WI38 (cell line): ENCODE measurements at regions not wholly inside any gene's neighbourhood (a gene's known extent, or its start where the extent isn't known, plus 50 kb on each side); places are given as distances from the start of the nearest gene placed in this dataset.

Experiments used
- H3K4me3 ChIP-seq: 2 replicates; pipeline ENCODE4 v1.5.1; 2011; ENCODE audit warnings: low read depth, mild to moderate bottlenecking, control low read depth, low read length
- TF ChIP-seq, protein P1 (sequence below): IDR thresholded peaks from 2 replicates; pipeline ENCODE4 v1.5.1; 2012; ENCODE audit warnings: low read depth, mild to moderate bottlenecking, control low read depth, low read length

GRCh38 chr9:108650826-108651225, 205.0 kb downstream of the ACTL7B start:
- no peak overlapping the region for H3K4me3 ChIP-seq
- TF ChIP-seq, protein P1, sequence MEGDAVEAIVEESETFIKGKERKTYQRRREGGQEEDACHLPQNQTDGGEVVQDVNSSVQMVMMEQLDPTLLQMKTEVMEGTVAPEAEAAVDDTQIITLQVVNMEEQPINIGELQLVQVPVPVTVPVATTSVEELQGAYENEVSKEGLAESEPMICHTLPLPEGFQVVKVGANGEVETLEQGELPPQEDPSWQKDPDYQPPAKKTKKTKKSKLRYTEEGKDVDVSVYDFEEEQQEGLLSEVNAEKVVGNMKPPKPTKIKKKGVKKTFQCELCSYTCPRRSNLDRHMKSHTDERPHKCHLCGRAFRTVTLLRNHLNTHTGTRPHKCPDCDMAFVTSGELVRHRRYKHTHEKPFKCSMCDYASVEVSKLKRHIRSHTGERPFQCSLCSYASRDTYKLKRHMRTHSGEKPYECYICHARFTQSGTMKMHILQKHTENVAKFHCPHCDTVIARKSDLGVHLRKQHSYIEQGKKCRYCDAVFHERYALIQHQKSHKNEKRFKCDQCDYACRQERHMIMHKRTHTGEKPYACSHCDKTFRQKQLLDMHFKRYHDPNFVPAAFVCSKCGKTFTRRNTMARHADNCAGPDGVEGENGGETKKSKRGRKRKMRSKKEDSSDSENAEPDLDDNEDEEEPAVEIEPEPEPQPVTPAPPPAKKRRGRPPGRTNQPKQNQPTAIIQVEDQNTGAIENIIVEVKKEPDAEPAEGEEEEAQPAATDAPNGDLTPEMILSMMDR, result no peak

DNA sequence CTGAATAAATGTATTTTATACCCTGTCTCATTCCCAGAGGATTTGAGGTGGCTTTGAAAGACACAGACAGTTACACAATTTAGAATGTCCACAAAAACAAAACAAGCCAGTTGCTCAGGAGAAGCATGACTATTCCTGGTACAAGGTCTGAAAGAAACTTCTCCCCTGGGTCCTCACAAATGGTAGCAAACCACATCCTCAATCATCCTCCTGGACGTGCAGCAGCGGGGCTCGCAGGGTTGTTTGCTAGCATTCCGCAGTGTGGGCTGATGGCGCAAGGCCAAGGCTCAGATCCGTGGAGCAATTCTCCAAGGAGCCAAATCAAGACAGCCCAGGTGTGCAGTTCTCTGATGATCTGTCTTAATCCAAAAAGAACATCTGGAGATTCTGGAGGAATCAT, 210.3 kb downstream of the ACTL7B start:
- TF ChIP-seq, protein P1, result no peak
- no peak overlapping the region for H3K4me3 ChIP-seq

- no peak overlapping the region for H3K4me3 ChIP-seq
- TF ChIP-seq, protein P1, result no peak
Observed at GRCh38 chr9:108643731-108644510, 211.9 kb downstream of the ACTL7B start.

GRCh38 chr9:108642871-108643270, 212.9 kb downstream of the ACTL7B start:
- TF ChIP-seq, protein P1, result no peak
- no peak overlapping the region for H3K4me3 ChIP-seq

DNA sequence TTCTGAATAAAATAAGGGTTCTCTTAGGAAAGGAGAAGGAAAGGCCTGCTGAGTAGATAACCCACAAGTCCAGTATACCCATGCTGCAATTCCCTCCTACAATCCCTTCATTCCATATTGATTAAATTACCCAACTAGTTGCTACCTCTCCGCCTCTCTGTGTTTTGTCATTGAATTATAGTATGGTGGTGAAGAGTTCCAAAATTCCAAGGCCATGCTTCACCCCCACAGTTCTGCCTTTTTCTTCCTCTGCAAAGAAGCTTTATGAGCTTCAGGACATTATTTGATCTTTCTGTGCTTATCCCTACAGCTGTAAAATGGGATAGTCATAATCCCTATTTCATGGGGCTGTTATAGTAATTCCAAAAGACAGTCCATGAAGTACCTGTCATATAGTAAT, 215.6 kb downstream of the ACTL7B start:
- TF ChIP-seq, protein P1, result no peak
- H3K4me3 ChIP-seq, result no peak overlapping the region

- H3K4me3 ChIP-seq, result no peak overlapping the region
- TF ChIP-seq, protein P1, result no peak
Observed at GRCh38 chr9:108639696-108640095, 216.1 kb downstream of the ACTL7B start.

- no peak overlapping the region for H3K4me3 ChIP-seq
- TF ChIP-seq, protein P1, result no peak
Observed at GRCh38 chr9:108639091-108639490, 216.7 kb downstream of the ACTL7B start.
